ENCODE measurements at regions not wholly inside any gene's neighbourhood (a gene's known extent, or its start where the extent isn't known, plus 50 kb on each side); places are given as distances from the start of the nearest gene placed in this dataset.
A peak's percentile ranks its signal among the peaks of the same experiment; 100 is the strongest.

GRCh38 chr11:79942090-79942489, 501.3 kb upstream of the TENM4 start:
- TF ChIP-seq RBBP5 (IDR thresholded peaks at IDR 0.05; ENCODE audit: borderline replicate concordance, low read depth, low read length) = no peak
- no peak for TF ChIP-seq ATF3 (IDR thresholded peaks at IDR 0.05; ENCODE audit: insufficient read depth, low read depth, low read length)
- no peak for TF ChIP-seq CREB1 (IDR thresholded peaks at IDR 0.05)
- TF ChIP-seq NANOG (IDR thresholded peaks at IDR 0.05; ENCODE audit: insufficient read depth, low read depth, low read length, poor library complexity, severe bottlenecking) = no peak
- H3K4ac ChIP-seq (replicated peaks; ENCODE audit: insufficient read length, low read depth, low read length) = no peak overlapping the region
- ChIA-PET POLR2A (ENCODE audit: partially characterized antibody) (no interaction called here), CTCF (ENCODE audit: partially characterized antibody) (no interaction called here)
- WGBS, 2 experiments (ENCODE audit: extremely low coverage in 1 of 2, insufficient coverage in 1 of 2, insufficient read length in 1 of 2, insufficient replicate concordance in 2 of 2, low coverage in 1 of 2, low lambda C conversion rate in 2 of 2, missing lambda C conversion rate in 1 of 2) = 94% methylated on average over 2 of the region's 2 CpGs; no CpG with 5 or more reads in 1 of the 2 experiments
- H3K14ac ChIP-seq (ENCODE audit: insufficient read length) = no peak overlapping the region
- no peak overlapping the region for H4K91ac ChIP-seq (replicated peaks; ENCODE audit: insufficient read length, low read length)
- no peaks in the 10 kb centered on the region for H4K20me1 ChIP-seq (replicated peaks in 1 of 2; ENCODE audit: control insufficient read depth in 1 of 2, insufficient read depth in 2 of 2, low read length in 2 of 2)
- H3K4me3 ChIP-seq (ENCODE audit: extremely low read depth in 1 of 4, insufficient read depth in 2 of 4, low read depth in 3 of 4, low read length in 4 of 4) = no peak overlapping the region
- H2AK5ac ChIP-seq (ENCODE audit: low read depth, low read length) = no peak overlapping the region
- H2BK5ac ChIP-seq (ENCODE audit: low read depth, low read length) = no peak overlapping the region
- 0 out of 2 replicates have a peak overlapping the region, but pooled peaks have one; percentile 19 for H2AFZ ChIP-seq (ENCODE audit: low read length)
- H3K23ac ChIP-seq (ENCODE audit: insufficient read length) = no peak overlapping the region
- H3K56ac ChIP-seq (replicated peaks; ENCODE audit: insufficient read length, low read depth, low read length) = no peak overlapping the region
- DNase-seq (ENCODE audit: low read depth in 1 of 2, low spot score in 2 of 2) = no peak
- peaks cover 0 to 5% (median 1%) of the 10 kb centered on the region in 4 experiments; a peak in 2 of 7 replicates for H3K4me1 ChIP-seq (replicated peaks in 1 of 4; ENCODE audit: control insufficient read depth in 3 of 4, insufficient read depth in 4 of 4, low read length in 3 of 4)
- H3K18ac ChIP-seq (ENCODE audit: extremely low read depth, low read length) = no peak overlapping the region
- no peak overlapping the region for H2BK20ac ChIP-seq (ENCODE audit: low read length)
- no peaks in the 10 kb centered on the region for H3K36me3 ChIP-seq (ENCODE audit: control insufficient read depth in 2 of 4, insufficient read depth in 4 of 4, low read length in 3 of 4)
- H3K23me2 ChIP-seq (ENCODE audit: low read depth, low read length) = no peaks in the 10 kb centered on the region
- H4K5ac ChIP-seq (ENCODE audit: insufficient read length, low read depth, low read length) = no peak overlapping the region
- H3K27me3 ChIP-seq (replicated peaks in 1 of 4; ENCODE audit: control insufficient read depth in 3 of 4, extremely low read depth in 1 of 4, insufficient read depth in 3 of 4, low read length in 3 of 4) = no peaks in the 10 kb centered on the region
- no peaks in the 10 kb centered on the region for H3K79me2 ChIP-seq (ENCODE audit: control insufficient read depth in 1 of 2, insufficient read depth in 2 of 2, low read length in 2 of 2)
- H2BK15ac ChIP-seq (ENCODE audit: low read length) = no peak overlapping the region
- no peak for FAIRE-seq
- H3K27ac ChIP-seq (ENCODE audit: low read depth, low read length) = no peak overlapping the region
- H4K8ac ChIP-seq (ENCODE audit: extremely low read depth, insufficient read depth, low read length) = no peak overlapping the region
- H3K4me2 ChIP-seq (ENCODE audit: insufficient read depth in 1 of 2, low read depth in 2 of 2, low read length in 2 of 2) = no peak overlapping the region
- no peak overlapping the region for H3K9ac ChIP-seq (replicated peaks in 1 of 4; ENCODE audit: extremely low read depth in 1 of 4, low read depth in 3 of 4, low read length in 3 of 4)
- H2BK120ac ChIP-seq (replicated peaks; ENCODE audit: low read depth, low read length) = no peak overlapping the region
- no peaks in the 10 kb centered on the region for H3K9me3 ChIP-seq (ENCODE audit: insufficient read depth in 2 of 2, low read depth in 1 of 2, low read length in 1 of 2)
- H2BK12ac ChIP-seq (ENCODE audit: low read depth, low read length) = no peak overlapping the region
- no peaks in the 10 kb centered on the region for H3K79me1 ChIP-seq (ENCODE audit: low read depth, low read length)

Measured in H1 (cell line).